HG03342 (cell line): ENCODE measurements at regions not wholly inside any gene's neighbourhood (a gene's known extent, or its start where the extent isn't known, plus 50 kb on each side); places are given as distances from the start of the nearest gene placed in this dataset.

ENCODE experiments used
- ATAC-seq: cut with Tn5 transposase; IDR thresholded peaks from one replicate; pipeline ENCODE4 v1.9.1; 2021; ENCODE audit warnings: mild to moderate bottlenecking, moderate library complexity; ENCODE audit not compliant: unreplicated experiment

DNA sequence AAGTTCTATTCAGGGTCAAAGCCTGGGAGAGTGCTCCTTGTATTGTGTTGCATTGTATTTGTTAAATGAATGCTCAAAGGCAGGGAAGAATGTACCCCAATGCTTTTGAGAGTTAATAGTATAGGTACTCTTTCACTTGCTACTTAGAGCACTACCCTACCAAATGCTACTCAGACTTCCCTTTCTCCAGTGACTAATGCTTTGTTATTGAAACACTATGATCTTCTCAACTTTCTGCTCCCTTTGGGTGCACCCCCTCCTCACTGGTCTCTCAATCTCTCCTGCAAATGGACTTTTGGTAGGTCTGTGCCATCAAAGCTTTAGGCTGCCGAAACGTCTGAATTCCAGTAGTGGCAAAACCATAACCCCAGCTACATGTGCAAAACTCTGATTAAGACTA, 177.7 kb upstream of the AHR start:
- no peak for ATAC-seq

DNA sequence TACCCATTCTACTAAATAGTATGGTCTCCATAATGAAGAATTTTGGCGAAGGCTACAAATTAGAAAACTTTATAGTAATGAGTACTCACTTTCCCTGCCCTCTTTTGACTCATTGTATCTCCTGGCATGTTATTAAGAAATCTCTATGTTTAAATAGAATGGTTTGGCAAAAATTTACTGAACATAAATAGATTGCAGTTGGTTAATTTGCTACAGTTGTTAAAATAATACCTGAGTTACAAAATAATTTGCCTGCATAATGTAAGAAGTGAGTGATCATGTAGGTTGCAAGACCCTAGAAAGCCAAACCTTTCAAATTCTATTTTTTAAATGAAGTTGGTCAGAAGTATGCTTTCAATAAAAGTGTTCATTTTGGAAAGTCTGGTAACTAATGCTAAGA, 176.8 kb upstream of the AHR start:
- no peak for ATAC-seq

DNA sequence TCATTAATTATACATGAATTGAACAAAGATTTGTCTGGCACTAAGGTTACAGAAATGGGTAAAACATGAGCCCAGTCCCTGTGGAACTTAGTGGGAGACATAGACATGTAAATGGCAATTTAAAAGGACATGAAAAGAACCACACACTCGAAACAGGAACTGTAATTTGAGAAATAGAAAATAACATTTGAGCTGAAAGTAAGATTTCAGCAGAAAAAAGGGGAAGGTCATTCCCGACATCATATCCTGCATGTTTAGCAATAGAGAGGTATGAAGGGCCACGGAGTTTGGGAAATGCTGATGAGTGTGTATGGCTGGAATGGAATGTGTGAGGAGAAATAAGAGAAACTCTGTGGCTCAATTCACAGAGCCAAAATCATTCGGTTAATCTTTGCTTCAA, 175.4 kb upstream of the AHR start:
- peak; percentile 40 for ATAC-seq

DNA sequence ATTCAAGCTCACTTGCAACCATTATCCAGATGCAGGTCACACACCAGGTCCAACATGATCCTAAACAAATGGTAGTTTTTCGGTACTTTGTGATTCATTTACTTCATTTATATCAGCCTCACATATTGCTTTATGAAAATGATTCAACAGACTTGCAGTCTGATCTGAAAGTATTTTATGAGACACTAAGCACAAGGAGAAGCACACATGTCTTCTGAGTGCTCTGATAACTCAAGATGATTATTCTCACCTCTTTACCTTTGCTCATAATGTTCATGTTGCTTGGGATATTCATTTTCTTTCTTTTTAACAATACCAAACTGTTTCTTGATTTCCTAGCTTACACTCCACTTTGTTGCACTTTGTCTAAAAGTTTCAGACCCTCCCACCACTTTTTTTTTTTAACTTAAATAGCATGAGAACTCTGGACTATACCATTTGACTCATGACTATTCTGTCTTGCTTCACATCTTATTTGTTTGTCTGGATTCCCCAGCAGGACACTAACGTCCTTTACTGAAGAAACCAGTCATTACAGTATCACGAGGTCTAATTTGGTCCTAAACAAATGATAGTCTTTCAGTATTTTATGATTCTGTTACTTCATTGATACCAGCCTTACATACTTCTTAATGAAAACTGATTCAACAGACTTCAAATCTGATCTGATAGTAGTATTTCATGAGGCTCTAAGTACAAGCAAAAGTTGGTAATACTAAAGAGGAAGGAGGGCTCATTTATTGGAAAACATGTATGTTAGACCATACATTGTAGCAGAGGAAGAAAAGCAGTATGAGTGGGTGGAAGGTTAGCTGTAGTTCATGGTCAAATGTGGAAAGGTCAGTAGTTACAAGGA, 171.8 kb upstream of the AHR start:
- peak; percentile 71 for ATAC-seq

DNA sequence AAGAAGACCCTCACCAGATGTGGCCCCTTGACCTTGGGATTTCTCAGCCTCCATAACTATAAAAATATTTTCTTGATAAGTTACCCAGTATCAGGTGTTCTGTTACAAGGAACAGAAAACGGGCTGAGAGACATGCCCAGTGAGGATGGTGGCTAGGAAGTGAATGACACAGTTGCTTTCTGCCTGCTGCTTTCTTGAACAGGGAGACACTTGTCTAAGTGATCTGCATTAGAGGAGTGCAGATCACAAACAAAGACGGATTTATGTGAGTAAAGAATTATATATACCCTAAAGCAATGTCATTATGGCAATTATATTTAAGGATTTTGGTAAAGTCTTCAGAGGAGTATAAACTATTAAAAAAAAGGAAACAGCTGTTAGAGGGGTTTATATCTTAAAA, 169.2 kb upstream of the AHR start:
- ATAC-seq: no peak

DNA sequence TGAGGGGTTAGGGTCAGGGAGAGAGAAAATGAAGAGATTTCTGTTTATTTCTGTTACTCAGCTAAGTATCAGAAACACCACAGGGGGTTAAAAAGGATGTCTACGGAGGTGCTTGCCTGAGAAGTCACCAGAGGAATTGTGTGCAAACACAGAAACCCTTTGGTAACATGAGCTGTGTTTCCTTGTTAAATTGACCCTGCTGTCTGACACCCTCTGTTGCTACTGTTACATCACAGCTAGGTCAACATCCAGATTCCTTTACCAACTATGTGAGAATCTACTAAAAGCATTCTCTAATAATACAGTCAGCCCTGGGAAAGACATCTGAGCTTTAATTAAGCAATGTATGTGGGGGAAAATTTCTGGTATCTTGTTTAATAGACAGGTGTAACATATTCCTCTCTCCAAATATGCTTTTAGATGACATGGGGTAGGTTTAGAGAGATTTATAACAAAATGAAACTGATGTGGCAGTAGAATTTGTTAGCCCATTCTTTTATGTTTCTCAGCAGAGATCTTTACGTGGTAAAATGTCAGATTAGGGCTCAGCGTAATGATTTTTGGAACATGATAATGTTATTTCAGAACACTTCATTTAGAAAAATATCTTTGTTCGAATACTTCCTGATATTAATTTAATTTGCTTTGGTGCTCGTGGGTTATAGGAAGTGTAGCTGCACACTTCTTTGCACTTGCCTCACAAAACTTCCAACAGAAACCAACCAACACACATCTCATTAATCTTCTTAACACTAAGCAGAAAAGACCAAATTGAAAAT, 168.0 kb upstream of the AHR start:
- ATAC-seq: peak; percentile 23

DNA sequence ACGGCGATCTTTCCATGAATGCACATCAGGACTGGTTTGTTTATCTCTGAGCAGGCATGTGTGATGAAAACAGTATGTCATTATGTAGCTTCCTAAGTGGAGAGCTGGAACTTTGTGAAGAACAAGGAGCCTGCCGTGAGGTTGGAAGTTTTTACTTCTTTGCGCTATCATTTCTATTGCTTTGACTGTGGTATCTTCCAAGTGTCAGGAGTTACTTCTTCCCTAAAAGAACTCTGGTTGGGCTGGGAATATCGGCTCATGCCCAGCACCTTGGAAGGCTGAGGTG, 167.4 kb upstream of the AHR start:
- no peak for ATAC-seq

DNA sequence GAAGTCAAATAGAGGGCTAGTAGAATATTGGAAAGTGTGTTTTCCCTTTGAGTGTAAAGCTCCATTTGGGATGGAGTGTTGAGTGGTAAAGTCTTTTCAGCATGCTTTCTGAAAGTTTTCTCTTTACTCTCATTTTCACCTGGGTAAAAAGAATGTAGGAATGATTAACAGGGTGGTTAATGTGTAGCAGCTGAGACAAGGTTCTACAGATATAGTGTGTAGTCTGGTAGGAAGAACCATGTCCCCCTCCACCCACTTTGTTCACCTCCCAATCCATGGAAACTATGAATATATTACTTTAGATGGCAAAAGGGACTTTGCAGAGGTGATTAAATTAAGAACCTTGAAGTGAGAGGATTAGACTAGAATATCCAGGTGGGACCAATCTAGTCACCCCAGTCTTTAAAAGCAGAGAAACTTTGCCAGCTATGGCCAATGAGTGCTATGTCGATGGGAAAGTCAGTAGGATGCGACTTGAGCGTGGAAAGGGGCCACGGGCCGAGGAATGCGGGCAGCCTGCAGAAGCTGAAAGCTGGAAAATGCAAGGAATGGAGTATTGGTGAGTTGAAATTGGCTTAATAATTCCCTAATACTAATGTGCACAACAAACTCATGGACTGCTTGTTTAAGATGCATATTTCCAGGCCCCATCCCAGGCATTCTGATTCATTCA, 166.3 kb upstream of the AHR start:
- peak; percentile 55 for ATAC-seq

DNA sequence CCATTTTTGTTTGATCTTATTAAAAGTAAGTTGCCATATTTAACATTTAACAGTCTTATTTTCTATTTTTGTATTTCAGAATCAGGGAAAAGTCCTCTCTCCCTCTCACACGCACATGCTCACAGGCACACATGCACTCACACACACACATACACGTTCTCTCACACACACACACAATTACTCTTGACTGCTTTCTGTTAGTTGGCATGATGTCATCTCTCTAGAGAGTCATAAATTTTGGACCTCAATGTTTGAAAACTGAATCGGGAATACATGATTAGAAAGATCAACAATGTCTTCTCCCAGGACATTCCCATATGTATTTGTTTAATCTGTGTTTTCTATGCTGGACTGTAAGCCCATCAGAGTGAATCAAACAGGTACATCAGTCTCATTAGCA, 165.7 kb upstream of the AHR start:
- ATAC-seq: no peak

DNA sequence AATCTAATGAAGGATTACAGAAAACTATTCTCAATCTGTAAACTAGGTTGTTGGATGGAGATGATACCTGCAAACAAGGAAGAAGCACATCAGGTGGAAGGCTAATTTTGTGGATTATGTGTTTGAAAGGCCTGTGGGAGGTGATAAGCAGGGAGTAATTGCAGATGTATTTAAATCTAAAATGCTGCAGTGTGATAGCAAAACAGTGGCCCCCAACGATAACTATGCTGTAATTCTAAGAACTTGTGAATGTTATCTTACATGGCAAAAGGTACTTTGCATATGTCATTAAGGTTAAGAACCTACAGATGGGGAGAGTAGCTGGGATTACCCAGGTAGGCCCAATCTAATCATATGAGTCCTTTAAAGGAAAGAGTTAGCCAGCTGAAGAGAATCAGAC, 164.5 kb upstream of the AHR start:
- ATAC-seq: no peak

DNA sequence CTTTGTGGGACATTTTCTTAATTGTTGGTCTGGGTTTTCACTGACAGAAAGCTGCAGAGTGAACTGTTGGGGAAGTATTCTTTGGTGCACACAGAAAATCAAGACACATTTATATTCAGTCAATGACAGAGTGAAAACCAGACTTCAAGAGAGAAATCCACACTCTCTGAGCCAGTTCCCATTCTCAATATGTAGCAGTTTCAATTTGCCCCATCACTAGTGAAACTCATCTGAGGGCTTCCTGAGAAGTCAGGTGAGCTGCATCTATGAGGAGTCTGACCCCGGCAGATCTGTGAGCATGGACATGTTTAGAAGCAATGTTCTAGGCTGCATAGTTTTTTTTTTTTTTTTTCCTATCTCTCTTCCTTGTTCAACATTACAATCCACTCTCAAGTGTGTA, 163.7 kb upstream of the AHR start:
- ATAC-seq: peak; percentile 80

DNA sequence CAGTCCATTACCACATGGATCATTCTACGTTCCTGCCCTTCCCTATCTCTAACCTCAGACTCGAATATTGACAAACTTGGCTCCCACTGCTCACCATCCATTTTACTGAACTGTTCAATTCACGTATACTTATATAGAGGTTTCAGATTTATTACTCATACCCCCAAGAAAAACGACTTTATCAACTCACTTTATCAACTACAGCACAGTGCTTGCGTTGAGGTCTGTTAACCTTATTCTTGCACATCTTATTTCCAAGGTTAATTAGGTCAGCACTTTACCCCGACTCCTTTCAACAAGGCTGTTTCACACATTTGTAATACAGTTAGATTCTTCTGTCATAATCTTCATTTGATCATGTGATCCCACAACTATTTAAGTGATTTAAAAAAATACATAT, 162.3 kb upstream of the AHR start:
- ATAC-seq: no peak

DNA sequence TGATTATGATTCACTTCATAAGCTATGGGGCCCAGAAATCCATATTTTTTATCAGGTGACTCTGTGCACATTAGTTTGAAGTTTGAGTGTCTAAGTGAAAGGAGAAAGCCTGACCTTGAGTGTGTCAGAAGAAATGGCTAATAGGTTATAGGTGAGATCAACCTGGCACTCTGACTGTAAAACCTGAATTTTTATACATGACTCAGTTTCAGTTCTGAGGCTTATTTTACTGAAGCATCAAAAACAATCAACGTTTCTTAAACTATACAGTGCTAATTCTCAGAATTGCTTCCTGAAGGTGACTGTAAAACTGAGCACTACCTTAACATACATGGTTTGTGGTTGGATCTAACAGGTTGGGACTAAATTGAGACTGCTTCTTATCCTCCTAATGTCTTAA, 159.4 kb upstream of the AHR start:
- ATAC-seq: no peak

DNA sequence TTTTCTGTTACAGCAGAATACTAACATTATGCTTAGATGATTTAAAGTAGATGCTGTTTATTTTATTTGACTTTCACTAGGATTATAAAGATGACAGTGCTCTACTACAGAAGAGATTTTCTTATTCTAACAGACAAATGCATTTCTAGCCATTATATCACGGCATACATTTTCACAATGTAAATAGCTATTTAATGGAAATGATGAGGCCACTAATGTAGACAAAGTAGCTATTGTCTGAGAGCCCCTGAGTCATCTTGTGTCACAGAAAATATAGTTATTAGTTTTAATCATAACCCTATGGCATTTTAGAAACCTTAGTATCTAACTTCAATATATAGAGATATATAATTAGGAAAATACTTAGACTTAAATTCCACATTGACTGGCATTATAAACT, 158.0 kb upstream of the AHR start:
- ATAC-seq: no peak

DNA sequence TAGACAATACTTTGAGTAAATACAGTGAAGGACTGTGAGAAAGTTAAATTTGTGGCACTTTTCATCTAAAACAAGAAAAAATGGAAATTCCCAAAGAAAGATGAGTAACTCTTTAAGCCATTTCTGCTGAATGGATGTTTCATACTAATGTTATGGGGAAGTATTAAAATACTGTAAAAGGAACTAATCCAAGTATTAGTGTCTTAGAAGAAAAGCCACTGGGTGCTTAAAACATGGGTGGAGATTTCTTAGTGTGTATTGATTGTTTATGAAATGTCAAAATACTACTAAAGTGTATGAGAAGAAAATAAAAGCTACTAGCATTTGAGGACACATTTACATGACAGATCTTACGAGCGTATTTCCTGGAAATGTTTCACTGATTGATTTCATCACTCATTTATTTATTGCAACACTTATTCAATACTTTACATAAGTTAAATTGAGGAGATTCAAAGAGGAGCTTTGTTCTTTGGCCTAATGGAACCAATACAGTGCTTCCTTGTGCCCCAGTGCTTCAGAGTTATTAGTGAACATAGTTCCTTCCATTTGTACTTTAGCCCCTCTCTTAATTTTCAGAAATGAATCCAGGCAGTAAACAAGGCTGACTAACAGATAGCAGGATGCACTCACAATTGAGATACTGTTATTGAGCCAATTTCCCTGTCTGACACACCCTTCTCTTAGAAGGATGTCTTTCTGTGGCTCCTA, 155.5 kb upstream of the AHR start:
- ATAC-seq: no peak

DNA sequence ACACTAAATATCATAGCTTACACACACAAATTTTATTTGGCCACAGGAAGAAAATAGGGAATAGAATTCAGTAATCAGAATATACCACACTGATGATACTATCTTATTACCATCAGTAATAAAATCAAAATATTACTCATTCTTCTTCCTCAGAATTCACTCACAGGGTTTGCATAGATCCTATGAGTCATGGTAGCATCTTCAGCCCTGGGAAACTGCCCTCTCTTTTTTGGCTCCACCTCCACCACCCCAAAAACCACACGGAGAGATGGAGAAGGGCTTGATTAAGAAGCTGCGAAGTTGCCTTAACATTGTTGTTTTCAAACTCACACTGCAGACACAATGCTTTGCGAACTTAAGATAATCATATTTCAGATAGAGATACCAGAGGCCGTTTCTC, 154.1 kb upstream of the AHR start:
- no peak for ATAC-seq

DNA sequence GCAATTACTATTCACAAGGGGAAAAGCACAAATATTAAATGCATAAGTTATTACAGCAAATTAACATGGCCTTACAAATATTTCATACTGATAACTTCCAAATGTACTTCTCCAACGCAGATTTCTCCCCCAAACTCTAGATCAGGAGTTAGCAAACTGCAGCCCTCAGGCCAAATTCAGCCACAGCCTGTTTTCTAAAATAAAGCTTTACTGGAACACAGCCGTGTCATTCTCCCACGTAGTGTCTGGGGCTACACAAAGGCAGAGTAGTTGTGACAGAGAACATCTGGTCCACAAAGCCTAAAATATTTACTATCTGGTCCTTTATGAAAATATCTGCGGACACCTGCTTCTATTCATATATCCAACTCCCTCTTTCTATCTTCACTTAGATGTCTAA, 151.8 kb upstream of the AHR start:
- ATAC-seq: no peak

DNA sequence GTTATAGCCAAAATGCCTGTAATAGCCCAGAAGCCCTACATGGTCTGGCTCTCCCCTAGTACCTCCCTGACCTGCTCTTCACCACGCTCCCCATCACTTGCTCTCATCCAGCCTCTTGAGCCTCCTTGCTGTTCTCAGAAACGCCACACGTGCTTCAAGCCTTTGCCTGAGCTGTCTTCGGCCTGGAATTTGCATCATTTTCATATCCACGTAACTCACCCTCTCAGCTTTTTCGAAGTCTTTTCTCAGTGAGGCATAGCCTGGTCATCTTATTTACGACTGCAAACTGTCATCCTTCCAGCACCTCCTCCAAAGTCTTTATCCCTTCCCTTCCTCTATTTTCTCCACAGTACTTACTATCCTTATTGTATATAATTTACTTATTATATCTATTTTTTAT, 151.0 kb upstream of the AHR start:
- no peak for ATAC-seq

DNA sequence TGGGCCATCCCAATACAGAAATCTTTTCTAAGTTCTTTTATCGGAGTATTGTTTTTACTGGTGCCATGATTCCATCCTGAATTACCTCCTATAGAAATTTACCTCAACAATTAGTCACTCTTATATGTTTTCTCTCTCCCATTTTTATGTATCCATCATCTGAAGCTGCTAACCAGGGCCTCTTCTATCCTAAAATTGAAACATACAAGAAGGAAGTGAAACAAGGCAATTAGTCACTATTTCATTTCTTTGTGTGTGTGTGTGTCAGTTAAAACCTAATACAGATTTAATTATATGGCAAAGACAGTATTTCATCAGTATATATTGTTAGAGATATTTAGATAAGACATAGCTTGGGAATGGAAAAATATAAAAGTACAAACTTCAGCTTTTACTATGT, 148.4 kb upstream of the AHR start:
- peak; percentile 76 for ATAC-seq

DNA sequence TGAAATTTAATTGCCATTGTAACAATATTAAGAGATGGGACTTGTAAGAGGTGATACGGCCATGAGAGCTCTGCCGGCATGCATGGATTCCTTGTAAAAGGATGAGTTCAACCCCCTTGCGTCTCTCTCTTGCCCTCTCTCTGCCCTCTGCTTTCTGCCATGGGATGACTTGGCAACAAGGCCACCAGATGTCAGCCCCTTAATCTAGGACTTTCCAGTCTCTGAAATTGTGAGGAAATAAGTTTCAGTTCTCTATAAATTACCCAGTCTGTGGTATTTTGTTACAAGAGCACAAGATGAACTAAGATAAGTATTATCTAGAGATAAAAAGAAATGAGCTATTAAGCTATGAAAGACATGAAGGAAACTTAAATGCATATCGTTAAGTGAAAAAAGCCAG, 145.7 kb upstream of the AHR start:
- peak; percentile 50 for ATAC-seq

DNA sequence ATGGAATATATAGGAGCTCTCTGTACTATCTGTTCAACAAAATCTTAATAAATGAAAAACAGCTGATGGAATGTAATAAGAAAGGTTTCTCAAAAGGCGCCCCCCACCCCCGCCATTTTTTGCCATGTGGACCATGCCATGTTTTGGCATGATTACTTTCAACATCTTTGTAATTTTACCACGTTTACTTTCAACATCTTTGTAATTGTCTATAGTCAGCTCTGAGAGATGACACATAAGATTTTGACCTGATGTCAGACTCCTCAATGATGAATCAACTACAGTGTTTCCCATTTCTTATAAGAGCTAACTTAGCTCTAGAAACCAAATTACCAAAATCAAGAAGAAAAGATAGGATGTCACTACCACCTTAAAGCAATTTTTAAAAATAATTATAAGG, 144.9 kb upstream of the AHR start:
- no peak for ATAC-seq

DNA sequence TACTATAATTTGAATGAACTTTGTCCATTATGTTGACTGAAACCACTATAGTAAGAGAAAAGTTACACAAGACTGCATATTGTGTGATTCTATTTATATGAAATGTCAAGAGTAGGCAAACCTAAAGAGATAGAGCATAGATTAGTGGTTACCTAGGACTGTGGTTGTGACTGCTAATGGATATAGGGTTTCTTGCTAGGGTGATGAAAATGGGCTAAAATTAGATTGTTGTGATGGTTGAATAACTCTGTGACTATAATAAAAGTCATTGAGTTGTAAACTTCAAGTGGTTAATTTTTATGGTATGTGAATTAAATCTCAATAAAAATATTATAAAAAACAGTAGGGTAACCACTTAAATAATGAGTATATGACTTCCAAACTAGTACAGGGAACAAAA, 142.9 kb upstream of the AHR start:
- ATAC-seq: no peak
